ENCODE measurements at regions not wholly inside any gene's neighbourhood (a gene's known extent, or its start where the extent isn't known, plus 50 kb on each side); places are given as distances from the start of the nearest gene placed in this dataset.

- H3K4me2 ChIP-seq: no peak overlapping the region
- no peak overlapping the region for H3K27ac ChIP-seq
- ChIA-PET CTCF (no interaction called here), POLR2A (no interaction called here)
- no peak overlapping the region for H3K4me3 ChIP-seq
- H3K4me1 ChIP-seq: no peaks in the 10 kb centered on the region
- FAIRE-seq (no peak), DNase-seq (ENCODE audit: low read depth in 1 of 2, low spot score in 1 of 2) (no peak), ATAC-seq (no peak)
- H3K9me3 ChIP-seq: no peaks in the 10 kb centered on the region
- 39% methylated on average over 2 of the region's 2 CpGs for WGBS (ENCODE audit: missing lambda C conversion rate)
- TF ChIP-seq FOXS1 (CRISPR knock-in tag; IDR thresholded peaks at IDR 0.05) (no peak), PBX3 (IDR thresholded peaks at IDR 0.05) (no peak), CTCF (IDR thresholded peaks at IDR 0.05) (no peak), KDM5A (IDR thresholded peaks at IDR 0.05) (no peak), EHF (CRISPR knock-in tag; IDR thresholded peaks at IDR 0.05) (no peak), ATOH8 (CRISPR knock-in tag; IDR thresholded peaks at IDR 0.05; ENCODE audit: low read depth) (no peak), FOSB (CRISPR knock-in tag; IDR thresholded peaks at IDR 0.05) (no peak), SMC3 (IDR thresholded peaks at IDR 0.05) (no peak), MAZ (IDR thresholded peaks at IDR 0.05; ENCODE audit: borderline replicate concordance, low read depth, low read length) (no peak), MYC (IDR thresholded peaks at IDR 0.05; ENCODE audit: borderline replicate concordance, low read length) (no peak), BHLHE40 (IDR thresholded peaks at IDR 0.05; ENCODE audit: low read depth, low read length) (no peak)
These were observed 648.4 kb downstream of the PTPRU start for GRCh38 chr1:29884740-29885139.

GRCh38 chr1:29883986-29884385 lies 647.7 kb downstream of the PTPRU start:
- Histone ChIP-seq H3K9me3 (no peaks in the 10 kb centered on the region), H3K4me3 (no peak overlapping the region), H3K4me1 (no peaks in the 10 kb centered on the region), H3K27ac (no peak overlapping the region), H3K4me2 (no peak overlapping the region)
- 40% methylated on average over 9 of the region's 12 CpGs for WGBS (ENCODE audit: missing lambda C conversion rate)
- ChIA-PET CTCF (interaction anchor here (0.5 kb wide), 1 partner anchor 315 kb away, joined by 3 read pairs; no protein-coding TSS in a partner anchor), POLR2A (no interaction called here)
- ATAC-seq (no peak), DNase-seq (ENCODE audit: low read depth in 1 of 2, low spot score in 1 of 2) (no peak), FAIRE-seq (no peak)
- no peak for TF ChIP-seq HOXB5 (CRISPR knock-in tag; IDR thresholded peaks at IDR 0.05)
- no peak for TF ChIP-seq EHF (CRISPR knock-in tag; IDR thresholded peaks at IDR 0.05)
- TF ChIP-seq HOXA7 (CRISPR knock-in tag; IDR thresholded peaks at IDR 0.05): no peak

GRCh38 chr1:29883411-29883832 lies 647.1 kb downstream of the PTPRU start:
- ATAC-seq: no peak
- WGBS (ENCODE audit: missing lambda C conversion rate): 10% methylated on average over 4 of the region's 4 CpGs
- no peak for FAIRE-seq
- POLR2A ChIA-PET: no interaction called here
- no peak overlapping the region for H3K27ac ChIP-seq
- H3K4me3 ChIP-seq: no peak overlapping the region
- CTCF ChIA-PET: interaction anchor here (0.5 kb wide), 1 partner anchor 315 kb away, joined by 3 read pairs; no protein-coding TSS in a partner anchor
- H3K9me3 ChIP-seq: no peaks in the 10 kb centered on the region
- no peaks in the 10 kb centered on the region for H3K4me1 ChIP-seq
- H3K4me2 ChIP-seq: no peak overlapping the region
- no peak for DNase-seq (ENCODE audit: low read depth in 1 of 2, low spot score in 1 of 2)
- TF ChIP-seq JUNB (IDR thresholded peaks at IDR 0.05) (no peak), HES2 (IDR thresholded peaks at IDR 0.05) (no peak)

GRCh38 chr1:29880556-29880955 lies 644.2 kb downstream of the PTPRU start:
- Histone ChIP-seq H3K4me3 (no peak overlapping the region), H3K4me1 (no peaks in the 10 kb centered on the region), H3K4me2 (no peak overlapping the region), H3K27ac (no peak overlapping the region), H3K9me3 (no peaks in the 10 kb centered on the region)
- POLR2A ChIA-PET: no interaction called here
- FAIRE-seq: no peak
- CTCF ChIA-PET: interaction anchor here (0.7 to 1.3 kb wide), 5 partner anchors 9 to 210 kb away, joined by 3 read pairs; no protein-coding TSS in a partner anchor
- 0% methylated on average over 1 of the region's 1 CpG for WGBS (ENCODE audit: missing lambda C conversion rate)
- DNase-seq (ENCODE audit: low read depth in 1 of 2, low spot score in 1 of 2): peak in 1 of 2 experiments; percentile 13
- no peak for ATAC-seq
- TF ChIP-seq ZSCAN20 (CRISPR knock-in tag; IDR thresholded peaks at IDR 0.05) (no peak), HES2 (IDR thresholded peaks at IDR 0.05) (no peak), SMC3 (IDR thresholded peaks at IDR 0.05) (no peak), HOXB13 (CRISPR knock-in tag; IDR thresholded peaks at IDR 0.05; ENCODE audit: low read depth) (no peak), NFE2L2 (conservative IDR thresholded peaks at IDR 0.05; ENCODE audit: low read length) (no peak), GATA3 (IDR thresholded peaks at IDR 0.05; ENCODE audit: borderline replicate concordance) (no peak), RAD21 (conservative IDR thresholded peaks at IDR 0.05 in 1 of 2, IDR thresholded peaks at IDR 0.05 in 1 of 2) (peak; percentile 10 to 18; a peak in 1 of 5 replicates), KDM1A (IDR thresholded peaks at IDR 0.05; ENCODE audit: low read depth) (no peak), HEYL (CRISPR knock-in tag; IDR thresholded peaks at IDR 0.05) (no peak), HOXA7 (CRISPR knock-in tag; IDR thresholded peaks at IDR 0.05) (no peak), MAX (IDR thresholded peaks at IDR 0.05) (no peak), ZFP36 (IDR thresholded peaks at IDR 0.05; ENCODE audit: borderline replicate concordance, partially characterized antibody) (no peak), CTCF (IDR thresholded peaks at IDR 0.05) (peak; percentile 30; the same call in 2 of the 3 replicates), FOSB (CRISPR knock-in tag; IDR thresholded peaks at IDR 0.05) (no peak)
